Right kidney (tissue), 1 donor: ENCODE measurements at regions not wholly inside any gene's neighbourhood (a gene's known extent, or its start where the extent isn't known, plus 50 kb on each side); places are given as distances from the start of the nearest gene placed in this dataset.
"Not testable (repeated sequence)": the region's sequence is repeated elsewhere in the genome, so short reads cannot be mapped to it uniquely, and the experiment has no call there.

Experiments
- DNase-seq: peaks from one replicate; pipeline ENCODE4 v3.0.0-alpha.2; 2016

GRCh38 chr5:3484836-3485235, 110.8 kb upstream of the IRX1 start:
- no peak for DNase-seq

GRCh38 chr5:3481175-3481574, 114.5 kb upstream of the IRX1 start:
- no peak for DNase-seq

- no peak for DNase-seq
Observed at GRCh38 chr5:3475674-3476073, 120.0 kb upstream of the IRX1 start.

- no peak for DNase-seq
Observed at GRCh38 chr5:3466392-3466791, 129.2 kb upstream of the IRX1 start.

GRCh38 chr5:3460416-3460815, 135.2 kb upstream of the IRX1 start:
- DNase-seq = no peak

GRCh38 chr5:3456121-3456681, 139.4 kb upstream of the IRX1 start:
- no peak for DNase-seq

GRCh38 chr5:3454028-3454427, 141.6 kb upstream of the IRX1 start:
- DNase-seq = not testable (repeated sequence)

- no peak for DNase-seq
Observed at GRCh38 chr5:3452622-3453021, 143.0 kb upstream of the IRX1 start.

- DNase-seq = no peak
Observed at GRCh38 chr5:3451961-3452360, 143.7 kb upstream of the IRX1 start.

GRCh38 chr5:3449481-3449880, 146.2 kb upstream of the IRX1 start:
- no peak for DNase-seq

GRCh38 chr5:3446410-3446809, 149.2 kb upstream of the IRX1 start:
- no peak for DNase-seq

GRCh38 chr5:3445517-3445916, 150.1 kb upstream of the IRX1 start:
- DNase-seq = not testable (repeated sequence)

- no peak for DNase-seq
Observed at GRCh38 chr5:3432135-3432534, 163.5 kb upstream of the IRX1 start.

GRCh38 chr5:3430691-3431090, 164.9 kb upstream of the IRX1 start:
- DNase-seq = no peak

GRCh38 chr5:3429962-3430361, 165.7 kb upstream of the IRX1 start:
- no peak for DNase-seq

- peak; percentile 12 for DNase-seq
Observed at GRCh38 chr5:3428334-3428733, 167.3 kb upstream of the IRX1 start.

- DNase-seq = no peak
Observed at GRCh38 chr5:3424946-3425345, 170.7 kb upstream of the IRX1 start.

GRCh38 chr5:3417376-3417943, 178.2 kb upstream of the IRX1 start:
- DNase-seq = no peak

- DNase-seq = no peak
Observed at GRCh38 chr5:3414371-3414770, 181.3 kb upstream of the IRX1 start.

GRCh38 chr5:3412146-3412545, 183.5 kb upstream of the IRX1 start:
- no peak for DNase-seq

- DNase-seq = no peak
Observed at GRCh38 chr5:3411363-3411762, 184.3 kb upstream of the IRX1 start.

- DNase-seq = no peak
Observed at GRCh38 chr5:3401635-3402034, 194.0 kb upstream of the IRX1 start.

- no peak for DNase-seq
Observed at GRCh38 chr5:3400659-3401058, 195.0 kb upstream of the IRX1 start.

GRCh38 chr5:3394891-3395599, 200.6 kb upstream of the IRX1 start:
- no peak for DNase-seq
